T-helper 1 cell treated with Interleukin-12 subunit alpha and Interleukin-12 subunit beta and Interleukin-4 antibody, amounts not matched to agents 30 μg/mL and 1 μg/mL, for 36 hours (primary cell): ENCODE measurements at regions not wholly inside any gene's neighbourhood (a gene's known extent, or its start where the extent isn't known, plus 50 kb on each side); places are given as distances from the start of the nearest gene placed in this dataset.

Experiments used
- H3K27ac Mint-ChIP-seq: one replicate; pipeline ENCODE4 v1.8.0; 2021; ENCODE audit warnings: mild to moderate bottlenecking, mixed read lengths
- H3K27me3 Mint-ChIP-seq: one replicate; pipeline ENCODE4 v1.8.0; 2021; ENCODE audit warnings: low read depth, mixed read lengths
- H3K36me3 Mint-ChIP-seq: one replicate; pipeline ENCODE4 v1.8.0; 2021; ENCODE audit warnings: low read depth, mixed read lengths
- H3K4me1 Mint-ChIP-seq: one replicate; pipeline ENCODE4 v1.8.0; 2021; ENCODE audit warnings: low read depth, mixed read lengths
- H3K4me3 Mint-ChIP-seq: one replicate; pipeline ENCODE4 v1.8.0; 2021; ENCODE audit warnings: mild to moderate bottlenecking, moderate library complexity, mixed read lengths
- H3K9me3 Mint-ChIP-seq: one replicate; pipeline ENCODE4 v1.8.0; 2021; ENCODE audit warnings: mixed read lengths

- Mint-ChIP-seq H3K4me1 (no peaks in the 10 kb centered on the region), H3K4me3 (no peak overlapping the region), H3K9me3 (no peaks in the 10 kb centered on the region), H3K27me3 (no peaks in the 10 kb centered on the region), H3K27ac (no peak overlapping the region), H3K36me3 (no peaks in the 10 kb centered on the region)
Measured at GRCh38 chr13:109657395-109657794, 129.0 kb downstream of the IRS2 start.

- Mint-ChIP-seq H3K27me3 (no peaks in the 10 kb centered on the region), H3K36me3 (no peaks in the 10 kb centered on the region), H3K4me1 (no peaks in the 10 kb centered on the region), H3K4me3 (no peak overlapping the region), H3K27ac (no peak overlapping the region), H3K9me3 (no peaks in the 10 kb centered on the region)
Measured at GRCh38 chr13:109656206-109656605, 130.2 kb downstream of the IRS2 start.

- H3K27me3 Mint-ChIP-seq, result no peaks in the 10 kb centered on the region
- H3K4me3 Mint-ChIP-seq, result no peak overlapping the region
- no peaks in the 10 kb centered on the region for H3K4me1 Mint-ChIP-seq
- no peaks in the 10 kb centered on the region for H3K9me3 Mint-ChIP-seq
- H3K27ac Mint-ChIP-seq, result no peak overlapping the region
- no peaks in the 10 kb centered on the region for H3K36me3 Mint-ChIP-seq
Measured at GRCh38 chr13:109655611-109656010, 130.8 kb downstream of the IRS2 start.

- Mint-ChIP-seq H3K4me3 (no peak overlapping the region), H3K27ac (no peak overlapping the region), H3K27me3 (no peaks in the 10 kb centered on the region), H3K36me3 (no peaks in the 10 kb centered on the region), H3K9me3 (no peaks in the 10 kb centered on the region), H3K4me1 (no peaks in the 10 kb centered on the region)
Measured at GRCh38 chr13:109655206-109655600, 131.2 kb downstream of the IRS2 start.

GRCh38 chr13:109654341-109655205 is 131.8 kb downstream of the IRS2 start:
- Mint-ChIP-seq H3K36me3 (no peaks in the 10 kb centered on the region), H3K4me1 (no peaks in the 10 kb centered on the region), H3K9me3 (no peaks in the 10 kb centered on the region), H3K27me3 (no peaks in the 10 kb centered on the region), H3K27ac (no peak overlapping the region), H3K4me3 (no peak overlapping the region)

- Mint-ChIP-seq H3K9me3 (no peaks in the 10 kb centered on the region), H3K27ac (no peak overlapping the region), H3K4me1 (no peaks in the 10 kb centered on the region), H3K4me3 (no peak overlapping the region), H3K27me3 (no peaks in the 10 kb centered on the region), H3K36me3 (no peaks in the 10 kb centered on the region)
Measured at GRCh38 chr13:109652531-109652930, 133.9 kb downstream of the IRS2 start.

- Mint-ChIP-seq H3K4me1 (no peaks in the 10 kb centered on the region), H3K27me3 (no peaks in the 10 kb centered on the region), H3K4me3 (no peak overlapping the region), H3K9me3 (no peaks in the 10 kb centered on the region), H3K36me3 (no peaks in the 10 kb centered on the region), H3K27ac (no peak overlapping the region)
Measured at GRCh38 chr13:109651854-109652253, 134.5 kb downstream of the IRS2 start.

- Mint-ChIP-seq H3K9me3 (no peaks in the 10 kb centered on the region), H3K27ac (no peak overlapping the region), H3K4me3 (no peak overlapping the region), H3K4me1 (no peaks in the 10 kb centered on the region), H3K27me3 (no peaks in the 10 kb centered on the region), H3K36me3 (no peaks in the 10 kb centered on the region)
Measured at GRCh38 chr13:109651311-109651710, 135.1 kb downstream of the IRS2 start.

- Mint-ChIP-seq H3K4me3 (no peak overlapping the region), H3K36me3 (no peaks in the 10 kb centered on the region), H3K9me3 (no peaks in the 10 kb centered on the region), H3K27me3 (no peaks in the 10 kb centered on the region), H3K27ac (no peak overlapping the region), H3K4me1 (no peaks in the 10 kb centered on the region)
Measured at GRCh38 chr13:109650861-109651260, 135.5 kb downstream of the IRS2 start.

GRCh38 chr13:109649713-109650112 is 136.7 kb downstream of the IRS2 start:
- Mint-ChIP-seq H3K27ac (no peak overlapping the region), H3K9me3 (no peaks in the 10 kb centered on the region), H3K4me3 (no peak overlapping the region), H3K4me1 (no peaks in the 10 kb centered on the region), H3K27me3 (no peaks in the 10 kb centered on the region), H3K36me3 (no peaks in the 10 kb centered on the region)

GRCh38 chr13:109647699-109648098 is 138.7 kb downstream of the IRS2 start:
- Mint-ChIP-seq H3K4me1 (no peaks in the 10 kb centered on the region), H3K27me3 (no peaks in the 10 kb centered on the region), H3K9me3 (peaks cover 6% of the 10 kb centered on the region), H3K4me3 (no peak overlapping the region), H3K27ac (no peak overlapping the region), H3K36me3 (no peaks in the 10 kb centered on the region)

- no peak overlapping the region for H3K4me3 Mint-ChIP-seq
- H3K4me1 Mint-ChIP-seq, result no peaks in the 10 kb centered on the region
- peaks cover 6% of the 10 kb centered on the region for H3K9me3 Mint-ChIP-seq
- no peak overlapping the region for H3K27ac Mint-ChIP-seq
- H3K36me3 Mint-ChIP-seq, result no peaks in the 10 kb centered on the region
- no peaks in the 10 kb centered on the region for H3K27me3 Mint-ChIP-seq
Measured at GRCh38 chr13:109647053-109647452, 139.3 kb downstream of the IRS2 start.

- H3K9me3 Mint-ChIP-seq, result peaks cover 6% of the 10 kb centered on the region
- no peak overlapping the region for H3K4me3 Mint-ChIP-seq
- H3K27me3 Mint-ChIP-seq, result no peaks in the 10 kb centered on the region
- H3K4me1 Mint-ChIP-seq, result no peaks in the 10 kb centered on the region
- no peaks in the 10 kb centered on the region for H3K36me3 Mint-ChIP-seq
- H3K27ac Mint-ChIP-seq, result no peak overlapping the region
Measured at GRCh38 chr13:109646423-109646822, 140.0 kb downstream of the IRS2 start.

- Mint-ChIP-seq H3K27me3 (no peaks in the 10 kb centered on the region), H3K4me3 (no peak overlapping the region), H3K4me1 (no peaks in the 10 kb centered on the region), H3K36me3 (no peaks in the 10 kb centered on the region), H3K27ac (no peak overlapping the region), H3K9me3 (peaks cover 12% of the 10 kb centered on the region)
Measured at GRCh38 chr13:109645831-109646230, 140.6 kb downstream of the IRS2 start.

GRCh38 chr13:109644956-109645355 is 141.4 kb downstream of the IRS2 start:
- H3K27ac Mint-ChIP-seq, result no peak overlapping the region
- H3K4me3 Mint-ChIP-seq, result no peak overlapping the region
- peaks cover 21% of the 10 kb centered on the region for H3K9me3 Mint-ChIP-seq
- H3K36me3 Mint-ChIP-seq, result no peaks in the 10 kb centered on the region
- H3K27me3 Mint-ChIP-seq, result no peaks in the 10 kb centered on the region
- H3K4me1 Mint-ChIP-seq, result no peaks in the 10 kb centered on the region
